ENCODE measurements at regions not wholly inside any gene's neighbourhood (a gene's known extent, or its start where the extent isn't known, plus 50 kb on each side); places are given as distances from the start of the nearest gene placed in this dataset.

GRCh38 chr12:7581625-7582024 lies 78.0 kb upstream of the CD163 start:
- TF ChIP-seq CTCF (IDR thresholded peaks at IDR 0.05) = no peak
- TF ChIP-seq ZFX (IDR thresholded peaks at IDR 0.05; ENCODE audit: borderline replicate concordance) = no peak
